ENCODE measurements at regions not wholly inside any gene's neighbourhood (a gene's known extent, or its start where the extent isn't known, plus 50 kb on each side); places are given as distances from the start of the nearest gene placed in this dataset.
A peak's percentile ranks its signal among the peaks of the same experiment; 100 is the strongest.

DNA sequence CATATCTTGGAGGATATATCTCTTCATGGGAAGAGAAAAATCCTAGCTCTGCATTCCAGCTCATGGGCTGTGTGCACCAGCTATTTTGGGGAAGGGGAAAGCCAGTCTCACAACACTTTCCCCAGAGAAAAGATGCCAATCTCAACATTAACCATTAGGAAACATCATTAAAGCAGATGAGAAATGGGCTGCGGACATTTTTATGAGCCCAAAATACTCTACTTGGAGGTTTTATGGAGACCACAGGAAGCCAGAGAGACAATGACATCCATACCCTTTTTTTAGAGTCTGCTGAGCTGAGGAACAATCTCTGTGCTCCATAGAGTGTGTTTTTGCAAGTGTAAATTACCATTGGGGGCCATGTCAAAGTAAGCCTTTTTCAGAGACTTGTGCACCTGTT is 213.7 kb downstream of the TRIB2 start:
- Mint-ChIP-seq H3K36me3 (ENCODE audit: low read depth, unreplicated experiment) (no peaks in the 10 kb centered on the region), H3K9me3 (ENCODE audit: unreplicated experiment) (no peaks in the 10 kb centered on the region), H3K4me1 (ENCODE audit: unreplicated experiment) (no peaks in the 10 kb centered on the region), H3K27me3 (ENCODE audit: unreplicated experiment) (peaks cover 4% of the 10 kb centered on the region), H3K27ac (ENCODE audit: unreplicated experiment) (no peak overlapping the region), H3K4me3 (ENCODE audit: unreplicated experiment) (no peak overlapping the region)
- DNase-seq (ENCODE audit: low spot score), result no peak
- TF ChIP-seq, protein P1, sequence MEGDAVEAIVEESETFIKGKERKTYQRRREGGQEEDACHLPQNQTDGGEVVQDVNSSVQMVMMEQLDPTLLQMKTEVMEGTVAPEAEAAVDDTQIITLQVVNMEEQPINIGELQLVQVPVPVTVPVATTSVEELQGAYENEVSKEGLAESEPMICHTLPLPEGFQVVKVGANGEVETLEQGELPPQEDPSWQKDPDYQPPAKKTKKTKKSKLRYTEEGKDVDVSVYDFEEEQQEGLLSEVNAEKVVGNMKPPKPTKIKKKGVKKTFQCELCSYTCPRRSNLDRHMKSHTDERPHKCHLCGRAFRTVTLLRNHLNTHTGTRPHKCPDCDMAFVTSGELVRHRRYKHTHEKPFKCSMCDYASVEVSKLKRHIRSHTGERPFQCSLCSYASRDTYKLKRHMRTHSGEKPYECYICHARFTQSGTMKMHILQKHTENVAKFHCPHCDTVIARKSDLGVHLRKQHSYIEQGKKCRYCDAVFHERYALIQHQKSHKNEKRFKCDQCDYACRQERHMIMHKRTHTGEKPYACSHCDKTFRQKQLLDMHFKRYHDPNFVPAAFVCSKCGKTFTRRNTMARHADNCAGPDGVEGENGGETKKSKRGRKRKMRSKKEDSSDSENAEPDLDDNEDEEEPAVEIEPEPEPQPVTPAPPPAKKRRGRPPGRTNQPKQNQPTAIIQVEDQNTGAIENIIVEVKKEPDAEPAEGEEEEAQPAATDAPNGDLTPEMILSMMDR (IDR thresholded peaks at IDR 0.05; ENCODE audit: unreplicated experiment), result no peak

DNA sequence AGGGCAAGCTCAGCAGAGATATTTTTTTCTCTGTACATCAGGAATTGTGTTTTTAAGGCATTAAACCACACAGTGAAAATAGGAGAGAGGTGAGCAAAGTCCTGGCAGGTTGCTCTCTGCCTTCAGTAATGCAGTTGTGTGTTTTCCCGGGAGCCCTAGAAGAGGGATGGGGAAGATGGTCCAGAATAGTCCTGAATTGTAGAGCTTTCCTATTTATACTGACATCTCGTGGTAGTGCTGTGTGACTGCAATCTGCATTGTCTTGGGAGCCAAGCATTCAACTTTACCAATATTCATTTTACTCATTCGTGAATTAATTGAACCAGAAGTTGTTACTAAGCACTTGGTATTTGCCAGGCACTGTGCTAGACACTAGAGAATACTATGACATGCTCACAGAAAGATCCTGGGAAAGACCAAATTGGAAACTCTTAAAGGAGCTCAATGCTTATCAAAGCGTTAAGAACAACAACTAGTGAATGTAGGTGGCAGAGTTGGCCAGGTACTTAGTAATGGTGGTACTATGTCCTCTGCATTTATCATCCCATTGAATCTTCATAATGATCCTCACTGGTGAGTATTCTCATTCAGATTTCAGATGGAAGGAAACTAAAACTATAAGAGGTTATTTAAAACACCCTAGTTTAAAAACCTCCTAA is 214.6 kb downstream of the TRIB2 start:
- TF ChIP-seq, protein P1 (IDR thresholded peaks at IDR 0.05; ENCODE audit: unreplicated experiment), result peak; percentile 58
- no peak overlapping the region for H3K4me3 Mint-ChIP-seq (ENCODE audit: unreplicated experiment)
- H3K27me3 Mint-ChIP-seq (ENCODE audit: unreplicated experiment), result peaks cover 2% of the 10 kb centered on the region
- DNase-seq (ENCODE audit: low spot score), result peak; percentile 6
- no peaks in the 10 kb centered on the region for H3K9me3 Mint-ChIP-seq (ENCODE audit: unreplicated experiment)
- H3K4me1 Mint-ChIP-seq (ENCODE audit: unreplicated experiment), result no peaks in the 10 kb centered on the region
- no peak overlapping the region for H3K27ac Mint-ChIP-seq (ENCODE audit: unreplicated experiment)
- H3K36me3 Mint-ChIP-seq (ENCODE audit: low read depth, unreplicated experiment), result no peaks in the 10 kb centered on the region

DNA sequence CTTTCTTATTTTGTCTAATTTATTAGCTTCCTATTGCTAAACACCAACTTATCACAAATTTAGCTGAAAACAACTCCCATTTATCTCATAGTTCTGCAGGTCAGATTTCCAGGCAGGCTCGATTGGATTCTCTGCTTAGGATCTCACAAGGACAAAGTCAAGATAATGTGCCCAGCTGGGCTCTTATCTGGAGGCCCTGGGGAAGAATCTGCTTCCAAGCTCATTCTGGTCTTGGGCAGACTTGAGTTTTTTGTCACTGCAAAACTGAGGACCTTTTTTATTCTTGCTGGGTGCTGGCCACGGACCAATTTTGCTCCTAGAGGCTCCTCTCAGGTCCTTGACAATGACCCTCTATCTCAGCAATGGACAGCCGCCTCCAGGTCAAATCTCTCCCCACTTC is 215.5 kb downstream of the TRIB2 start:
- TF ChIP-seq, protein P1 (IDR thresholded peaks at IDR 0.05; ENCODE audit: unreplicated experiment), result no peak
- Mint-ChIP-seq H3K27ac (ENCODE audit: unreplicated experiment) (no peak overlapping the region), H3K9me3 (ENCODE audit: unreplicated experiment) (no peaks in the 10 kb centered on the region), H3K27me3 (ENCODE audit: unreplicated experiment) (peaks cover 2% of the 10 kb centered on the region), H3K36me3 (ENCODE audit: low read depth, unreplicated experiment) (no peaks in the 10 kb centered on the region), H3K4me1 (ENCODE audit: unreplicated experiment) (no peaks in the 10 kb centered on the region), H3K4me3 (ENCODE audit: unreplicated experiment) (no peak overlapping the region)
- DNase-seq (ENCODE audit: low spot score), result no peak

DNA sequence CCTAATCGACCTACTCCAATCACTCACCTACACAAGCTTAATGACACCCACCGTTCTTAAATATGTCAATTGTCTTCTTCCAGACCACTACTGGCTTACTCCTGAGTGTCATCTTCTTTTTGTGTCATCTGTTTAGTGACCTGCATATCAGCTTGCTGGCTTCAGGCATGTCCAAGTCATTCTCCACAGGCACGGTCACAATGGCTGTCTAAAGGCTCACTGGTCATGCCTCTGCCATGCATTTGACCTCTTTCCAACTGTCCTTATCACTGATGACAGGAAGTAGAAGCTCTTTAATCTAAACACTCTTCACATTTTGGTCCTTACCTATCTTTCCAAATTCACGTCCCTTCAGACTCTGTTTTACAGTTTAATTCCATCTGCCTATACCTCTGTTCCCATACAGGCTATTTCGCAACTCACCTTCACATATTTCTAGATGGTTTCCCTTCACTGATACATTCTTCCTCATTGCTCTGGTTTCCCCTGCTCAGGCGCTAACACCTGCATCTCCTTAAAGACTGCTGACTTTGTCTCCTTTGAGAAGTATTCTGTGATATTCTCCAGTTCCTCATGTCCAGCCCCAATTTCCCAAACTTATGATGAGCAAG is 217.5 kb downstream of the TRIB2 start:
- TF ChIP-seq, protein P1 (IDR thresholded peaks at IDR 0.05; ENCODE audit: unreplicated experiment), result no peak
- Mint-ChIP-seq H3K27ac (ENCODE audit: unreplicated experiment) (no peak overlapping the region), H3K4me3 (ENCODE audit: unreplicated experiment) (no peak overlapping the region), H3K4me1 (ENCODE audit: unreplicated experiment) (no peaks in the 10 kb centered on the region), H3K9me3 (ENCODE audit: unreplicated experiment) (no peaks in the 10 kb centered on the region), H3K36me3 (ENCODE audit: low read depth, unreplicated experiment) (no peaks in the 10 kb centered on the region), H3K27me3 (ENCODE audit: unreplicated experiment) (peaks cover 2% of the 10 kb centered on the region)
- no peak for DNase-seq (ENCODE audit: low spot score)

DNA sequence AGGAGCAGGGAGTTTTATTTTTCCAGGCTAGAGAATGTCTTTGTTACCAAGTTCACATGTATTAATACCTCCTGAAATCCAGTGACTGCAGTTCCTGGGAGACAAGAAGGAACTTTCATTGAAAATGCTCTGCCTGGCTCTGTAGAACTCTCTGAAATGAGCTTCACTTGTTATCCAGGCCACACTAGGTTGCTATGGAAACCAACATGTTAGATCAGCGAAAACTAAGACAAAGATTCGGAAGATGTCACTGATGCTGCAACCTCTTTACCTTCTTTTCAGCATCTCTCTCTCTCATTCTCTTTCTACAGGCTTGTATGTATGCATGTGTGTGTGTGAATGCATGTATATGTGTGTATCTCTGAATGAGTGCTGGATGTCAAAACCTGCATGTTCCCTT is 218.5 kb downstream of the TRIB2 start:
- H3K36me3 Mint-ChIP-seq (ENCODE audit: low read depth, unreplicated experiment), result no peaks in the 10 kb centered on the region
- no peaks in the 10 kb centered on the region for H3K9me3 Mint-ChIP-seq (ENCODE audit: unreplicated experiment)
- no peak overlapping the region for H3K27ac Mint-ChIP-seq (ENCODE audit: unreplicated experiment)
- peaks cover 2% of the 10 kb centered on the region for H3K27me3 Mint-ChIP-seq (ENCODE audit: unreplicated experiment)
- H3K4me1 Mint-ChIP-seq (ENCODE audit: unreplicated experiment), result no peaks in the 10 kb centered on the region
- H3K4me3 Mint-ChIP-seq (ENCODE audit: unreplicated experiment), result no peak overlapping the region
- no peak for DNase-seq (ENCODE audit: low spot score)
- TF ChIP-seq, protein P1 (IDR thresholded peaks at IDR 0.05; ENCODE audit: unreplicated experiment), result no peak
